MM.1S (cell line): ENCODE measurements at regions not wholly inside any gene's neighbourhood (a gene's known extent, or its start where the extent isn't known, plus 50 kb on each side); places are given as distances from the start of the nearest gene placed in this dataset.

Experiments used
- DNase-seq: peaks from one replicate; pipeline ENCODE4 v3.0.0-alpha.2; 2015
- H2AFZ ChIP-seq: fragments of 300-600 bp; sonication (generic); 2 replicates; pipeline ENCODE4 v1.6.0; 2016; ENCODE audit warnings: antibody characterized with exemption, low read length
- H3F3A ChIP-seq: fragments of 300-600 bp; sonication (generic); 2 replicates; pipeline ENCODE4 v1.6.1; 2016; ENCODE audit warnings: mild to moderate bottlenecking, antibody characterized with exemption, low read length, moderate library complexity, mixed read lengths; ENCODE audit not compliant: insufficient read depth
- H3K27ac ChIP-seq: fragments of 300-600 bp; sonication (generic); 2 replicates; pipeline ENCODE4 v1.5.1; 2016; ENCODE audit warnings: mild to moderate bottlenecking, low read length
- H3K27me3 ChIP-seq: fragments of 300-600 bp; sonication (generic); replicated peaks from 2 replicates; pipeline ENCODE4 v1.6.0; 2016; ENCODE audit warnings: low read length; ENCODE audit not compliant: insufficient read depth
- H3K36me3 ChIP-seq: fragments of 300-600 bp; sonication (generic); replicated peaks from 2 replicates; pipeline ENCODE4 v1.6.1; 2016; ENCODE audit warnings: mild to moderate bottlenecking, low read length, mixed read lengths; ENCODE audit not compliant: insufficient read depth
- H3K4me1 ChIP-seq: fragments of 300-600 bp; sonication (generic); 2 replicates; pipeline ENCODE4 v1.6.1; 2016; ENCODE audit warnings: low read length, mixed read lengths
- H3K4me2 ChIP-seq: fragments of 300-600 bp; sonication (generic); 2 replicates; pipeline ENCODE4 v1.6.0; 2016; ENCODE audit warnings: low read depth, low read length
- H3K4me3 ChIP-seq: fragments of 300-600 bp; sonication (generic); 2 replicates; pipeline ENCODE4 v1.5.1; 2016; ENCODE audit warnings: low read length, mixed read lengths
- H3K79me2 ChIP-seq: fragments of 300-600 bp; sonication (generic); 2 replicates; pipeline ENCODE4 v1.6.1; 2016; ENCODE audit warnings: mixed run types, low read length, mixed read lengths
- H3K9ac ChIP-seq: fragments of 300-600 bp; sonication (generic); 2 replicates; pipeline ENCODE4 v1.6.1; 2016; ENCODE audit warnings: low read length, mixed read lengths
- H3K9me2 ChIP-seq: fragments of 300-600 bp; sonication (generic); replicated peaks from 2 replicates; pipeline ENCODE4 v1.6.1; 2016; ENCODE audit warnings: mild to moderate bottlenecking, low read length, mixed read lengths; ENCODE audit not compliant: insufficient read depth
- H3K9me3 ChIP-seq: fragments of 300-600 bp; sonication (generic); replicated peaks from 2 replicates; pipeline ENCODE4 v1.6.1; 2016; ENCODE audit warnings: mild to moderate bottlenecking, low read length, mixed read lengths; ENCODE audit not compliant: insufficient read depth
- H4K20me1 ChIP-seq: fragments of 300-600 bp; sonication (generic); 2 replicates; pipeline ENCODE4 v1.6.1; 2016; ENCODE audit warnings: mild to moderate bottlenecking, low read length, moderate library complexity, mixed read lengths; ENCODE audit not compliant: insufficient read depth
- CTCF ChIP-seq: fragments of 300-600 bp; sonication (generic); IDR thresholded peaks from 2 replicates; pipeline ENCODE4 v1.5.1; 2016; ENCODE audit warnings: antibody characterized with exemption, low read length, mixed read lengths
- EZH2 ChIP-seq: fragments of 300-600 bp; sonication (generic); optimal IDR thresholded peaks from 2 replicates; pipeline ENCODE3; 2017; ENCODE audit warnings: low read depth, mild to moderate bottlenecking, antibody characterized with exemption, low read length, mixed read lengths
- EZH2phosphoT487 ChIP-seq: fragments of 300-600 bp; sonication (generic); IDR thresholded peaks from 2 replicates; pipeline ENCODE4 v1.6.1; 2018; ENCODE audit warnings: antibody characterized with exemption, low read length

DNA sequence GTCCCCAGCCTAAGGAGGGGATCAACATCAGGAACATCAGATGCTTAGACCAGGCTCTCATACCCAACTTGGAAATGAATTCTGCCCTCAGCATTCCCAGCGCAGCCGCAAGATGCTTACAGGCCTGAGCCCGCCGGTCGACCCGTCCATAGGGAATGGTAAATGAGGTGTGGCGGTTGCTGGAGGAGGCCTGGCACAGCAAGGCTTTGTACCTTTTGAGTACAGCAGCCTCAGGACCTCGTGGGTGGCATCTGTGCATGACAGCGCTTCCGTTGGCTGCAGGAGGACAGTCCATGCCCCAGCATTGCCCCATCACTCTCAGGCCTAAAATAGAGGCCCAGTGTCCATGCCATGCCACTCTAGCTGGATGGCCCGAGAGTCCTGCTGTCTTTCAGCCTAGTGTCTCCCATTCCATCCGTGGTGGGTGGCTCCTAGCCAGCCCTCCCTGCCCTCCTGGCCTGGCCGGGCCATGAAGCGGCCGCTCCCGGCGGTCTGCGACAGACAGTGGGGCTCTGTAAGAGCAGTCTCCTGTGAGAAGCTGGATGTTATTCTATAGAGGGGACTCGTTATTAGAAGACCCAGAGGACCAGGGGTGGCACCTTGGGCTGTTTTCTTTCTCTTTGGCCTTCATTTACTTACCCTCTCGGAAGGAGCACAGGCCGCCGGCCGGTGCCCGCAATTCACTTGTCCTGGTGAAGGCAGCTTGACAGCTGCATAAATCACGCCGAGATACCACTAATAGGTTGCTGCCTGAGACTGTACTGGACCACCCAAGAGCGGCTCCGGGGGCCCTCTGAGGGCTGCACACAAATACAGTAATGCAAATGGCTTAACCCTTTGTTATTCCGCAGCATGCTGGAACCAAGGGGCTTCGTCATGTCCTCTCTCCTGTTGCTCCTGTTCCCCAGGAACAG, 223.5 kb upstream of the TUT7 start:
- no peaks in the 10 kb centered on the region for H3K4me1 ChIP-seq
- H2AFZ ChIP-seq, result no peak overlapping the region
- no peak for DNase-seq
- no peak overlapping the region for H3K27ac ChIP-seq
- H3F3A ChIP-seq, result no peaks in the 10 kb centered on the region
- no peaks in the 10 kb centered on the region for H4K20me1 ChIP-seq
- no peaks in the 10 kb centered on the region for H3K27me3 ChIP-seq
- H3K9ac ChIP-seq, result no peak overlapping the region
- no peaks in the 10 kb centered on the region for H3K9me3 ChIP-seq
- no peaks in the 10 kb centered on the region for H3K36me3 ChIP-seq
- TF ChIP-seq CTCF, result no peak
- no peak for TF ChIP-seq EZH2phosphoT487
- no peaks in the 10 kb centered on the region for H3K79me2 ChIP-seq
- no peak overlapping the region for H3K4me3 ChIP-seq
- no peaks in the 10 kb centered on the region for H3K9me2 ChIP-seq
- H3K4me2 ChIP-seq, result no peak overlapping the region

GRCh38 chr9:86575825-86576525, 221.8 kb upstream of the TUT7 start:
- Histone ChIP-seq H3K36me3 (no peaks in the 10 kb centered on the region), H3F3A (no peaks in the 10 kb centered on the region), H3K27ac (no peak overlapping the region), H3K4me2 (no peak overlapping the region), H2AFZ (no peak overlapping the region), H3K4me1 (no peaks in the 10 kb centered on the region), H3K79me2 (no peaks in the 10 kb centered on the region), H3K9me2 (no peaks in the 10 kb centered on the region), H4K20me1 (no peaks in the 10 kb centered on the region), H3K4me3 (no peak overlapping the region), H3K9me3 (no peaks in the 10 kb centered on the region), H3K27me3 (no peaks in the 10 kb centered on the region), H3K9ac (no peak overlapping the region)
- no peak for TF ChIP-seq EZH2phosphoT487
- TF ChIP-seq EZH2, result no peak
- no peak for TF ChIP-seq CTCF
- no peak for DNase-seq

DNA sequence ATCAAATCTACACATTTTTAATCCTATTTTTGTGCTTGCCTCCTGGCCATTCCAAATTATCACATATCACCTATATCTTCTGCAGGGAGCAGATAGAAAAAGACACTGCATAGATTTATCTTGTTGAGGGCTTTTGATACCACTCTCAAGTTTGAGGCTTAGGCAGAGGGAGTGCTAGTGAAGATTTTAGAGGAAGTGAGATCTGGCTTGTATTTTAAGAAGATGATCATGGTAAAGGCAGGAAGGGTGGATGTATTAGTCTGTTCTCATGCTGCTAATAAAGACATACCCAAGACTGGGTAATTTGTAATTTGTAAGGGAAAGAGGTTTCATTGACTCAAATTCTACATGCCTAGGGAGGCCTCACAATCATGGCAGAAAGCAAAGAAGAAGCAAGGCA, 220.9 kb upstream of the TUT7 start:
- DNase-seq, result no peak
- no peak overlapping the region for H3K9ac ChIP-seq
- TF ChIP-seq EZH2, result no peak
- no peak for TF ChIP-seq CTCF
- TF ChIP-seq EZH2phosphoT487, result no peak
- H3K27me3 ChIP-seq, result no peaks in the 10 kb centered on the region
- no peak overlapping the region for H3K4me3 ChIP-seq
- H3K4me1 ChIP-seq, result no peaks in the 10 kb centered on the region
- no peak overlapping the region for H3K4me2 ChIP-seq
- H3K9me3 ChIP-seq, result no peaks in the 10 kb centered on the region
- H3K79me2 ChIP-seq, result no peaks in the 10 kb centered on the region
- H3K36me3 ChIP-seq, result no peaks in the 10 kb centered on the region
- no peak overlapping the region for H2AFZ ChIP-seq
- no peaks in the 10 kb centered on the region for H3F3A ChIP-seq
- no peaks in the 10 kb centered on the region for H3K9me2 ChIP-seq
- H3K27ac ChIP-seq, result no peak overlapping the region
- no peaks in the 10 kb centered on the region for H4K20me1 ChIP-seq
